BJ (cell line): ENCODE measurements at regions not wholly inside any gene's neighbourhood (a gene's known extent, or its start where the extent isn't known, plus 50 kb on each side); places are given as distances from the start of the nearest gene placed in this dataset.

Source experiments
- CTCF ChIA-PET: fragments of 350-600 bp; formaldehyde crosslinking; extraction: SDS; loops from one replicate; lab custom pipeline; 2021; ENCODE audit warnings: antibody characterized with exemption, inconsistent platforms; lab: Yijun Ruan, JAX
- POLR2A ChIA-PET: fragments of 300-600 bp; sonication (Branson Sonifier 250); formaldehyde crosslinking; extraction: SDS; loops from one replicate; lab custom pipeline; 2021; ENCODE audit warnings: antibody characterized with exemption; lab: Charles Lee
- DNase-seq: peaks from one replicate; pipeline ENCODE4 v3.0.0-alpha.2; 2011; ENCODE audit warnings: low read depth
- H3K27me3 ChIP-seq: 2 replicates; pipeline ENCODE4 v1.6.0; 2011; ENCODE audit warnings: low read length; ENCODE audit not compliant: control insufficient read depth, insufficient read depth
- H3K36me3 ChIP-seq: 2 replicates; pipeline ENCODE4 v1.5.1; 2011; ENCODE audit warnings: low read length; ENCODE audit not compliant: control insufficient read depth, insufficient read depth
- H3K4me3 ChIP-seq: 2 replicates; pipeline ENCODE4 v1.5.1; 2011; ENCODE audit warnings: low read depth, mild to moderate bottlenecking, control low read depth, low read length
- CTCF ChIP-seq: IDR thresholded peaks from 2 replicates; pipeline ENCODE4 v1.5.1; 2011; ENCODE audit warnings: low read depth, mild to moderate bottlenecking, control low read depth, inconsistent platforms, low read length, moderate library complexity; ENCODE audit not compliant: insufficient read depth

GRCh38 chrX:137646472-137646871 lies 80.5 kb downstream of the ZIC3 start:
- no peak overlapping the region for H3K4me3 ChIP-seq
- H3K36me3 ChIP-seq: no peaks in the 10 kb centered on the region
- TF ChIP-seq CTCF: no peak
- ChIA-PET CTCF (no interaction called here), POLR2A (no interaction called here)
- H3K27me3 ChIP-seq: no peaks in the 10 kb centered on the region
- DNase-seq: no peak

- H3K36me3 ChIP-seq: no peaks in the 10 kb centered on the region
- H3K4me3 ChIP-seq: no peak overlapping the region
- DNase-seq: no peak
- no peak for TF ChIP-seq CTCF
- no peaks in the 10 kb centered on the region for H3K27me3 ChIP-seq
- ChIA-PET POLR2A (no interaction called here), CTCF (no interaction called here)
Observed at GRCh38 chrX:137651647-137652046, 85.7 kb downstream of the ZIC3 start.

GRCh38 chrX:137652086-137652485 lies 86.2 kb downstream of the ZIC3 start:
- H3K27me3 ChIP-seq: no peaks in the 10 kb centered on the region
- TF ChIP-seq CTCF: no peak
- DNase-seq: no peak
- no peak overlapping the region for H3K4me3 ChIP-seq
- ChIA-PET CTCF (no interaction called here), POLR2A (no interaction called here)
- no peaks in the 10 kb centered on the region for H3K36me3 ChIP-seq

GRCh38 chrX:137654481-137654880 lies 88.6 kb downstream of the ZIC3 start:
- DNase-seq: no peak
- CTCF ChIA-PET: no interaction called here

GRCh38 chrX:137667776-137668175 lies 101.8 kb downstream of the ZIC3 start:
- TF ChIP-seq CTCF: no peak
- H3K4me3 ChIP-seq: no peak overlapping the region
- H3K36me3 ChIP-seq: no peaks in the 10 kb centered on the region
- DNase-seq: no peak
- H3K27me3 ChIP-seq: no peaks in the 10 kb centered on the region
- POLR2A ChIA-PET: no interaction called here
- CTCF ChIA-PET: no interaction called here

More at GRCh38 chrX:137654481-137654880, 88.6 kb downstream of the ZIC3 start:
- Histone ChIP-seq H3K4me3 (no peak overlapping the region), H3K27me3 (no peaks in the 10 kb centered on the region), H3K36me3 (no peaks in the 10 kb centered on the region)
- no peak for TF ChIP-seq CTCF
- POLR2A ChIA-PET: no interaction called here
